SK-N-SH (cell line): ENCODE measurements at regions not wholly inside any gene's neighbourhood (a gene's known extent, or its start where the extent isn't known, plus 50 kb on each side); places are given as distances from the start of the nearest gene placed in this dataset.

Experiments
- CTCF ChIA-PET: fragments of 300-600, 350-600 bp; formaldehyde crosslinking; extraction: SDS; loops from one replicate; lab custom pipeline; 2021; lab: Yijun Ruan, JAX
- POLR2A ChIA-PET: fragments of 350-600 bp; sonication (Branson Sonifier 250); formaldehyde crosslinking; extraction: SDS; loops from one replicate; lab custom pipeline; 2020; ENCODE audit warnings: antibody characterized with exemption, inconsistent platforms; lab: Yijun Ruan, JAX
- DNase-seq: peaks from one replicate; pipeline ENCODE4 v3.0.0; 2012
- H2AFZ ChIP-seq: fragments of 200-600 bp; sonication (generic); 2 replicates; pipeline ENCODE4 v1.8.1; 2016; ENCODE audit warnings: antibody characterized with exemption, mild to moderate bottlenecking, low read depth
- H3F3A ChIP-seq: fragments of 200-600 bp; sonication (generic); replicated peaks from 2 replicates; pipeline ENCODE3; 2016; ENCODE audit warnings: antibody characterized with exemption, mild to moderate bottlenecking; ENCODE audit not compliant: insufficient read depth
- H3K27ac ChIP-seq, 2 experiments: fragments of 200-500 bp in 1 of 2; fragments of 200-600 bp in 1 of 2; sonication (Bioruptor generic) in 1 of 2; sonication (generic), shearing (Covaris generic) in 1 of 2; 2 replicates each; pipeline versions ENCODE4 v1.5.1 to v1.6.1; 2014 to 2016; ENCODE audit warnings: low read depth in 2 of 2, inconsistent platforms in 1 of 2, low read length in 1 of 2, mild to moderate bottlenecking in 1 of 2, mixed read lengths in 1 of 2
- H3K27me3 ChIP-seq: fragments of 200-600 bp; sonication (generic), shearing (Covaris generic); 2 replicates; pipeline ENCODE4 v1.6.1; 2016; ENCODE audit warnings: mixed run types; ENCODE audit not compliant: insufficient read depth
- H3K36me3 ChIP-seq, 2 experiments: fragments of 200-500 bp in 1 of 2; fragments of 200-600 bp in 1 of 2; sonication (Bioruptor generic) in 1 of 2; sonication (generic) in 1 of 2; replicated peaks in 1 of 2; 2 replicates each; pipeline versions ENCODE3 to v1.5.1; 2014 to 2016; ENCODE audit warnings: low read length in 1 of 2, mild to moderate bottlenecking in 1 of 2; ENCODE audit not compliant: insufficient read depth in 2 of 2, control insufficient read depth in 1 of 2
- H3K4me1 ChIP-seq, 2 experiments: fragments of 200-500 bp in 1 of 2; fragments of 200-600 bp in 1 of 2; sonication (Bioruptor generic) in 1 of 2; sonication (generic), shearing (Covaris generic) in 1 of 2; 2 replicates each; pipeline versions ENCODE4 v1.5.1 to v1.6.1; 2014 to 2016; ENCODE audit warnings: low read depth in 1 of 2, low read length in 1 of 2, mixed run types in 1 of 2; ENCODE audit not compliant: insufficient read depth in 2 of 2, control insufficient read depth in 1 of 2
- H3K4me2 ChIP-seq: fragments of 200-600 bp; sonication (generic), shearing (Covaris generic); 2 replicates; pipeline ENCODE4 v1.6.1; 2017; ENCODE audit warnings: mixed run types
- H3K4me3 ChIP-seq, 2 experiments: fragments of 200-500 bp in 1 of 2; fragments of 200-600 bp in 1 of 2; sonication (Bioruptor generic) in 1 of 2; sonication (generic), shearing (Covaris generic) in 1 of 2; 2 replicates each; pipeline versions ENCODE4 v1.5.1 to v1.8.1; 2014 to 2016; ENCODE audit warnings: low read depth in 2 of 2, inconsistent platforms in 1 of 2, low read length in 1 of 2, mild to moderate bottlenecking in 1 of 2, mixed read lengths in 1 of 2, moderate library complexity in 1 of 2
- H3K79me2 ChIP-seq: fragments of 200-600 bp; sonication (generic); 2 replicates; pipeline ENCODE4 v1.8.1; 2017; ENCODE audit warnings: mild to moderate bottlenecking; ENCODE audit not compliant: insufficient read depth
- H3K9ac ChIP-seq: fragments of 200-600 bp; sonication (generic); 2 replicates; pipeline ENCODE4 v1.6.1; 2017; ENCODE audit warnings: mixed run types
- H3K9me2 ChIP-seq: fragments of 200-600 bp; sonication (generic); 2 replicates; pipeline ENCODE4 v1.6.1; 2017; ENCODE audit warnings: mixed run types
- H3K9me3 ChIP-seq: fragments of 200-600 bp; sonication (generic); 2 replicates; pipeline ENCODE4 v1.6.1; 2017; ENCODE audit warnings: mixed run types, mild to moderate bottlenecking, moderate library complexity
- H4K20me1 ChIP-seq: fragments of 200-600 bp; sonication (generic); 2 replicates; pipeline ENCODE4 v1.6.1; 2017; ENCODE audit warnings: mild to moderate bottlenecking, mixed run types; ENCODE audit not compliant: insufficient read depth
- CHD2 ChIP-seq: fragments of 150-350 bp; IDR thresholded peaks from 2 replicates; pipeline ENCODE4 v1.6.1; 2018; ENCODE audit warnings: low read length; ENCODE audit not compliant: partially characterized antibody
- EP300 ChIP-seq, 2 experiments: IDR thresholded peaks; 2 replicates each; pipeline versions ENCODE4 v1.4.0 to v1.6.1; 2012; ENCODE audit warnings: borderline replicate concordance in 1 of 2, low read depth in 1 of 2, low read length in 1 of 2
- EZH2phosphoT487 ChIP-seq: fragments of 200-600 bp; sonication (generic); IDR thresholded peaks from 2 replicates; pipeline ENCODE4 v1.6.1; 2017; ENCODE audit warnings: low read depth, mixed run types, mild to moderate bottlenecking, antibody characterized with exemption, moderate library complexity, borderline replicate concordance
- FOSL2 ChIP-seq: IDR thresholded peaks from 2 replicates; pipeline ENCODE4 v1.4.0; 2012; ENCODE audit warnings: low read depth, mild to moderate bottlenecking, moderate library complexity, borderline replicate concordance
- FOXJ3 ChIP-seq: sonication (generic); formaldehyde crosslinking; IDR thresholded peaks from 2 replicates; pipeline ENCODE4 v1.5.1; 2020; ENCODE audit warnings: mild to moderate bottlenecking, missing genetic modification reagents
- GATA2 ChIP-seq: sonication (generic); formaldehyde crosslinking; IDR thresholded peaks from 2 replicates; pipeline ENCODE4 v1.5.0; 2020; ENCODE audit warnings: mild to moderate bottlenecking, missing genetic modification reagents
- JUND ChIP-seq: IDR thresholded peaks from 2 replicates; pipeline ENCODE4 v1.4.0; 2012
- NFIC ChIP-seq: IDR thresholded peaks from 2 replicates; pipeline ENCODE4 v1.4.0; 2012; ENCODE audit warnings: borderline replicate concordance
- NRF1 ChIP-seq: IDR thresholded peaks from 2 replicates; pipeline ENCODE4 v1.6.1; 2012; ENCODE audit warnings: low read depth, mild to moderate bottlenecking, low read length
- RAD21 ChIP-seq: IDR thresholded peaks from 2 replicates; pipeline ENCODE4 v1.6.1; 2012; ENCODE audit warnings: mild to moderate bottlenecking, low read length
- RFX5 ChIP-seq: IDR thresholded peaks from 2 replicates; pipeline ENCODE4 v1.6.1; 2012; ENCODE audit warnings: mild to moderate bottlenecking, improper control_type of control experiment, low read length
- RXRA ChIP-seq: IDR thresholded peaks from 2 replicates; pipeline ENCODE4 v1.4.0; 2012; ENCODE audit warnings: low read depth, mild to moderate bottlenecking, borderline replicate concordance
- SIN3A ChIP-seq: IDR thresholded peaks from 2 replicates; pipeline ENCODE4 v1.6.1; 2012; ENCODE audit warnings: low read depth, mild to moderate bottlenecking, low read length, moderate library complexity, borderline replicate concordance
- TCF12 ChIP-seq: IDR thresholded peaks from 2 replicates; pipeline ENCODE4 v1.4.0; 2012
- TEAD4 ChIP-seq: IDR thresholded peaks from 2 replicates; pipeline ENCODE4 v1.4.0; 2012; ENCODE audit warnings: mild to moderate bottlenecking, borderline replicate concordance; ENCODE audit not compliant: insufficient read depth
- YY1 ChIP-seq: IDR thresholded peaks from 2 replicates; pipeline ENCODE4 v1.4.0; 2012; ENCODE audit warnings: low read depth, mild to moderate bottlenecking
- WGBS: methylation state at CpG from one replicate; pipeline ENCODE4 v1.1.6; 2017; ENCODE audit warnings: low lambda C conversion rate; 5-methylcytosine and 5-hydroxymethylcytosine counted together
- TF ChIP-seq, protein P1 (sequence below): IDR thresholded peaks from 2 replicates; pipeline ENCODE4; 2012
- TF ChIP-seq, protein P2 (sequence below): IDR thresholded peaks from 2 replicates; pipeline ENCODE4 v1.4.0; 2012; ENCODE audit warnings: low read depth, borderline replicate concordance
- TF ChIP-seq, protein P3 (sequence below): IDR thresholded peaks from 2 replicates; pipeline ENCODE4 v1.4.0; 2012; ENCODE audit warnings: low read depth, borderline replicate concordance
- TF ChIP-seq, protein P4 (sequence below): IDR thresholded peaks from 2 replicates; pipeline ENCODE4 v1.4.0; 2012; ENCODE audit warnings: low read depth
- TF ChIP-seq, protein P5 (sequence below): fragments of 150-350 bp; IDR thresholded peaks from 2 replicates; pipeline ENCODE4 v1.6.1; 2016; ENCODE audit warnings: mild to moderate bottlenecking, low read depth, low read length

DNA sequence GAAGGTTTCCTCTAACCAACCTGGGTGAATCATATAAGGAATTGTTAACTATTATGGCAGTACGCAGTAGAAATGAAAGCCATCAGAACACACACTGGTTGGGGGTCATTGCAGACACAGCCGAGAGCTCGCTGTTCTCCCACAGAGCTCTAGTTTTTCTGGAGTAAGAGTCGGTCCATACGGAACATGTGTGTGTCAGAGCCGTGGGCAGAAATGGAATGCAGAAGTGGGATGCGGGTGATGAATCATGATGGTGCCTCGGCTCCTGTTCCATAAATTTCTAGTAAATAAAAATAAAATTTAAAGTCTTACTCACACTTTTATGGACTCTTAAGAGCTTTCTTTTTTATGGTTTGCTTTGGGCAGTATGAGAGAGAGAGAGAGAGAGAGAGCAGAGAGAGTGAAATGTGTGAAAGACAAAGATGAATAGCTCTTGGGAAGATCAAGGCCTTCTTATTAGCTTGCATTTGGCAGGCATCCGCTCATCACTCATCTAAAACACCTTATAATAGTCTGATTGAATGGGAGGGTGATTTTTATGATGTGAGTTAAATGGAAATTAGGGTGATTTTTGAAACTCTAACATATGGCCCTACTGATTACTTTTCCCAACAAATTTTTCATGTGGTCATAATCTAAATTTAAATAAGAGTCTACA, 98.8 kb upstream of the PFKP start:
- TF ChIP-seq, protein P1, sequence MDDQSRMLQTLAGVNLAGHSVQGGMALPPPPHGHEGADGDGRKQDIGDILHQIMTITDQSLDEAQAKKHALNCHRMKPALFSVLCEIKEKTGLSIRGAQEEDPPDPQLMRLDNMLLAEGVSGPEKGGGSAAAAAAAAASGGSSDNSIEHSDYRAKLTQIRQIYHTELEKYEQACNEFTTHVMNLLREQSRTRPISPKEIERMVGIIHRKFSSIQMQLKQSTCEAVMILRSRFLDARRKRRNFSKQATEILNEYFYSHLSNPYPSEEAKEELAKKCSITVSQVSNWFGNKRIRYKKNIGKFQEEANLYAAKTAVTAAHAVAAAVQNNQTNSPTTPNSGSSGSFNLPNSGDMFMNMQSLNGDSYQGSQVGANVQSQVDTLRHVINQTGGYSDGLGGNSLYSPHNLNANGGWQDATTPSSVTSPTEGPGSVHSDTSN, result no peak
- TF ChIP-seq, protein P2, sequence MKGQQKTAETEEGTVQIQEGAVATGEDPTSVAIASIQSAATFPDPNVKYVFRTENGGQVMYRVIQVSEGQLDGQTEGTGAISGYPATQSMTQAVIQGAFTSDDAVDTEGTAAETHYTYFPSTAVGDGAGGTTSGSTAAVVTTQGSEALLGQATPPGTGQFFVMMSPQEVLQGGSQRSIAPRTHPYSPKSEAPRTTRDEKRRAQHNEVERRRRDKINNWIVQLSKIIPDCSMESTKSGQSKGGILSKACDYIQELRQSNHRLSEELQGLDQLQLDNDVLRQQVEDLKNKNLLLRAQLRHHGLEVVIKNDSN, result no peak
- TF ChIP-seq FOSL2 (no peak), SIN3A (no peak), EZH2phosphoT487 (no peak), NFIC (no peak), GATA2 (CRISPR knock-in tag) (no peak), RFX5 (no peak)
- TF ChIP-seq, protein P3, sequence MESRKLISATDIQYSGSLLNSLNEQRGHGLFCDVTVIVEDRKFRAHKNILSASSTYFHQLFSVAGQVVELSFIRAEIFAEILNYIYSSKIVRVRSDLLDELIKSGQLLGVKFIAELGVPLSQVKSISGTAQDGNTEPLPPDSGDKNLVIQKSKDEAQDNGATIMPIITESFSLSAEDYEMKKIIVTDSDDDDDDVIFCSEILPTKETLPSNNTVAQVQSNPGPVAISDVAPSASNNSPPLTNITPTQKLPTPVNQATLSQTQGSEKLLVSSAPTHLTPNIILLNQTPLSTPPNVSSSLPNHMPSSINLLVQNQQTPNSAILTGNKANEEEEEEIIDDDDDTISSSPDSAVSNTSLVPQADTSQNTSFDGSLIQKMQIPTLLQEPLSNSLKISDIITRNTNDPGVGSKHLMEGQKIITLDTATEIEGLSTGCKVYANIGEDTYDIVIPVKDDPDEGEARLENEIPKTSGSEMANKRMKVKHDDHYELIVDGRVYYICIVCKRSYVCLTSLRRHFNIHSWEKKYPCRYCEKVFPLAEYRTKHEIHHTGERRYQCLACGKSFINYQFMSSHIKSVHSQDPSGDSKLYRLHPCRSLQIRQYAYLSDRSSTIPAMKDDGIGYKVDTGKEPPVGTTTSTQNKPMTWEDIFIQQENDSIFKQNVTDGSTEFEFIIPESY, result no peak
- TF ChIP-seq, protein P4, sequence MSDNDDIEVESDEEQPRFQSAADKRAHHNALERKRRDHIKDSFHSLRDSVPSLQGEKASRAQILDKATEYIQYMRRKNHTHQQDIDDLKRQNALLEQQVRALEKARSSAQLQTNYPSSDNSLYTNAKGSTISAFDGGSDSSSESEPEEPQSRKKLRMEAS, result no peak
- Histone ChIP-seq H3K9me3 (no peaks in the 10 kb centered on the region), H3K79me2 (no peaks in the 10 kb centered on the region), H3K36me3 (no peaks in the 10 kb centered on the region), H2AFZ (no peak overlapping the region), H3K4me2 (no peak overlapping the region), H3K27me3 (no peaks in the 10 kb centered on the region; the same call in 1 of the 2 replicates), H3K9ac (no peak overlapping the region), H3K4me1 (no peaks in the 10 kb centered on the region), H3F3A (no peaks in the 10 kb centered on the region), H3K9me2 (no peaks in the 10 kb centered on the region), H3K27ac (no peak overlapping the region), H4K20me1 (no peaks in the 10 kb centered on the region), H3K4me3 (no peak overlapping the region)
- DNase-seq, result no peak
- WGBS, result 61% methylated on average over 9 of the region's 9 CpGs
- ChIA-PET POLR2A (no interaction called here), CTCF (interaction anchor here (1.1 to 2.1 kb wide), 2 partner anchors 9 to 40 kb away, joined by 7 to 8 read pairs; no protein-coding TSS in a partner anchor)

DNA sequence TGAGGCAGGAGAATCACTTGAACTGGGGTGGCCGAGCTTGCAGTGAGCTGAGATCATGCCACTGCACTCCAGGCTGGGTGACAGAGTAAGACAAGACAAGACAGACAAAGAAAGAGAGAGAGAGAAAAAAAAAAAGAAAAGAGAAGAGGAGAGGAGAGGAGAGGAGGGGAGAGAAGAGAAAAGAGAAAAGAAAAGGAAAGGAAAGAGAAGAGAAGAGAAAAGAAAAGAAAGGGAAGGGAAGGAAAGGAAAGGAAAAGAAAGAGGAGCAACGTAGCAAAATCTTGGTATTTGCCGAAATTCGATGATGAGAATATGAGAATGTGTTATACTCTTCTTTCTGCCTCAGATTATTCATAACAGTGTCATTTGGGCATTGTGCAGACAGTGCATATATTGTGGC, 101.2 kb upstream of the PFKP start:
- Histone ChIP-seq H3K36me3 (no peaks in the 10 kb centered on the region), H3K4me2 (no peak overlapping the region), H3F3A (no peaks in the 10 kb centered on the region), H3K27me3 (no peaks in the 10 kb centered on the region; the same call in 1 of the 2 replicates), H4K20me1 (no peaks in the 10 kb centered on the region), H3K9ac (no peak overlapping the region), H3K9me3 (no peaks in the 10 kb centered on the region), H3K4me3 (no peak overlapping the region), H3K9me2 (no peaks in the 10 kb centered on the region), H2AFZ (no peak overlapping the region), H3K79me2 (no peaks in the 10 kb centered on the region), H3K4me1 (no peaks in the 10 kb centered on the region), H3K27ac (no peak overlapping the region)
- WGBS, result 11% methylated on average over 4 of the region's 4 CpGs
- ChIA-PET CTCF (no interaction called here), POLR2A (no interaction called here)
- no peak for DNase-seq
- TF ChIP-seq NFIC (no peak), TCF12 (no peak), EP300 (IDR thresholded peaks at IDR 0.05; ENCODE audit: borderline replicate concordance in 1 of 2, low read depth in 1 of 2, low read length in 1 of 2) (no peak), YY1 (no peak), SIN3A (no peak), RXRA (no peak), CHD2 (no peak), NRF1 (no peak), GATA2 (CRISPR knock-in tag) (no peak), RAD21 (no peak), TEAD4 (no peak), JUND (no peak), FOXJ3 (CRISPR knock-in tag) (no peak)
- TF ChIP-seq, protein P2, result no peak
- TF ChIP-seq, protein P1, result no peak
- TF ChIP-seq, protein P5, sequence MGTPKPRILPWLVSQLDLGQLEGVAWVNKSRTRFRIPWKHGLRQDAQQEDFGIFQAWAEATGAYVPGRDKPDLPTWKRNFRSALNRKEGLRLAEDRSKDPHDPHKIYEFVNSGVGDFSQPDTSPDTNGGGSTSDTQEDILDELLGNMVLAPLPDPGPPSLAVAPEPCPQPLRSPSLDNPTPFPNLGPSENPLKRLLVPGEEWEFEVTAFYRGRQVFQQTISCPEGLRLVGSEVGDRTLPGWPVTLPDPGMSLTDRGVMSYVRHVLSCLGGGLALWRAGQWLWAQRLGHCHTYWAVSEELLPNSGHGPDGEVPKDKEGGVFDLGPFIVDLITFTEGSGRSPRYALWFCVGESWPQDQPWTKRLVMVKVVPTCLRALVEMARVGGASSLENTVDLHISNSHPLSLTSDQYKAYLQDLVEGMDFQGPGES, result no peak
